Islet precursor cell (in vitro differentiated cells): ENCODE measurements at regions not wholly inside any gene's neighbourhood (a gene's known extent, or its start where the extent isn't known, plus 50 kb on each side); places are given as distances from the start of the nearest gene placed in this dataset.

Source experiments
- DNase-seq: peaks from one replicate; pipeline ENCODE4 v3.0.0-alpha.2; 2018

GRCh38 chr5:109467058-109467457 lies 57.3 kb upstream of the PJA2 start:
- DNase-seq: no peak
